VCaP (cell line): ENCODE measurements at regions not wholly inside any gene's neighbourhood (a gene's known extent, or its start where the extent isn't known, plus 50 kb on each side); places are given as distances from the start of the nearest gene placed in this dataset.
"Not testable (repeated sequence)": the region's sequence is repeated elsewhere in the genome, so short reads cannot be mapped to it uniquely, and the experiment has no call there.

Experiments used
- H3K27ac ChIP-seq: fragments of 450-650 bp; 2 replicates; pipeline ENCODE4 v1.5.1; 2017
- TF ChIP-seq, protein P1 (sequence below): fragments of 450-650 bp; conservative IDR thresholded peaks from 2 replicates; pipeline ENCODE4 v1.5.1; 2017; ENCODE audit warnings: mild to moderate bottlenecking, moderate library complexity

DNA sequence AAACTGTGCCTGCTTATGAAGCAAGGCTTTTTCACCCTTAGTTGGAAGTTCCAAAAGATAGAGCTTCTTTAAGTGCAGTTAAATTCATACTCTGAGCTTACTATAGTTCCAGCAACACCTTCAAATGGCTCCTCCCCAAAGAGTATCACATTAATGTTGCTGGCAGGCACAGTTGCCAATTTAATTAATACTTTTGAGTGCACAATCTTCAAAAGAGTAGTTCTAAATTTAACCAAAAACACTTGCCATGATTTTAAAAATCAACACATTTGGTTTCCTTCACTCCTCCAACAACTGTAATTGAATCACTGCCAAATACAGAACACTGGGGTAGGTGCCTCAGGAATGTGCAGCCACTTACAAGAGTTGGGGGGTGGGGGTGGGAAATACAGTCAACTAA lies 150.6 kb upstream of the UBE2E3 start:
- TF ChIP-seq, protein P1, sequence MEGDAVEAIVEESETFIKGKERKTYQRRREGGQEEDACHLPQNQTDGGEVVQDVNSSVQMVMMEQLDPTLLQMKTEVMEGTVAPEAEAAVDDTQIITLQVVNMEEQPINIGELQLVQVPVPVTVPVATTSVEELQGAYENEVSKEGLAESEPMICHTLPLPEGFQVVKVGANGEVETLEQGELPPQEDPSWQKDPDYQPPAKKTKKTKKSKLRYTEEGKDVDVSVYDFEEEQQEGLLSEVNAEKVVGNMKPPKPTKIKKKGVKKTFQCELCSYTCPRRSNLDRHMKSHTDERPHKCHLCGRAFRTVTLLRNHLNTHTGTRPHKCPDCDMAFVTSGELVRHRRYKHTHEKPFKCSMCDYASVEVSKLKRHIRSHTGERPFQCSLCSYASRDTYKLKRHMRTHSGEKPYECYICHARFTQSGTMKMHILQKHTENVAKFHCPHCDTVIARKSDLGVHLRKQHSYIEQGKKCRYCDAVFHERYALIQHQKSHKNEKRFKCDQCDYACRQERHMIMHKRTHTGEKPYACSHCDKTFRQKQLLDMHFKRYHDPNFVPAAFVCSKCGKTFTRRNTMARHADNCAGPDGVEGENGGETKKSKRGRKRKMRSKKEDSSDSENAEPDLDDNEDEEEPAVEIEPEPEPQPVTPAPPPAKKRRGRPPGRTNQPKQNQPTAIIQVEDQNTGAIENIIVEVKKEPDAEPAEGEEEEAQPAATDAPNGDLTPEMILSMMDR: no peak
- H3K27ac ChIP-seq: no peak overlapping the region

DNA sequence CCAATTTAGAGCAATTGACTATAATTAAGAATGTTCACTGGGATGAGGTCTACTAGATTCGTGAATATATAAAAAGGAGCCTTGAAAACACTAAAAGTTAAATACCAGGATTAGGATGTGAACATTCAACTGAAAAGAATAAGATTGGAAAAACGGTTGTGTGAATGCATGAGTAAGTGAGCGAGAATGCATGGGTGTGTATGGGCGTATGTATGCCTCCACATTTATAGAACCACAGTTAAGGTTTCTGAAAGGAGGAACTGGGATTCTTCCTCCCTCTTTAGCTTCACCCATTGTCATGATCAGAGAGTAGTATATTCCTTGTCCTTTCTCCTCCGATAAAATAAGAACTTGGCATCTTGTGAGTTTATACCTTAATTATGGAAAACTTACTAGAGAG lies 151.1 kb upstream of the UBE2E3 start:
- no peak overlapping the region for H3K27ac ChIP-seq
- TF ChIP-seq, protein P1: no peak

DNA sequence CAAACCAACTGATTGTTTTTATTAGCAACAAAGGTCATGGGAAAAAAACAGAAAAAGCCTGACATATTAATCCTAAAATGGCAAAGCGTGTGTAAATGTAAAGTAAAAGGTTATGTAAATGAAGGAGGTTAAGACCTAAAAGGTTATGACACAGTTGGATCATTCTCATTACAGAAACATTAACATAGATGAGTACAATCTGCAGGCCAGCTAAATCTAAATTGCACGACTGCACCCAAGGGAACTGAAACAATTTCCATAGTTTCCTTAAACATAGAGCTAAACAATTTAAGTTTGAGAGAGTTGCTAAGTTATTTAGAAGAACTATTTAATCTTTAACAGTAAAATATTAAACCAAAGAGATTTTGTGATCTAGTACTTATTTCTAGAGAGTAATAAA lies 151.6 kb upstream of the UBE2E3 start:
- TF ChIP-seq, protein P1: no peak
- no peak overlapping the region for H3K27ac ChIP-seq

DNA sequence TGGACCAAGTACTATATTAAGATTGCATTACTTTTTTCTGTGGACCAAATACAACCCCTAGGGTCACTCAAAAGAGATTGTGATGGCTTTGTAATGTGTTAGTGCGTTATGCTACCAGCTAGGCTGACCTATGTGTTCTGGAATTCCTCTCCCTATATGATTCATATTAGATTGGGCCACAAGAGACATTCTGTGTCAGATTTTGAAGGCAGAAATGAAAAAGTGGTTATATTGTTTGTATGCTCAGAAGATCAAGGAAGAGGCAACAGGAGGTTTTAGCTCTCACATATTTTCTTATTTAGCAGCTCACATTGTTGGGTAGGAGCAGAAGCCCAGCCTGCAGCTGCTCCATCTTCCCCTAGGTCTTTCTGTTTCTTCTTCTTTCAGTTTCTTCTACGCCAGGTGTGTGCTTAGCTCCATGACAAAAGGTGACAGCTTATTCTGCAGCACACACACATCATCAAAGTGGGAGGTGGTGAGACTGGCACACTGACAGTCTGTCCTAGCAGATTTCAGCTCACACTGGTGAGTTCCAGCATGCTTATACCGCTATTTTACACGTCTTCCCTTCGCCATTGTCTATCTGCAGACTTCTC lies 156.8 kb upstream of the UBE2E3 start:
- H3K27ac ChIP-seq: no peak overlapping the region
- TF ChIP-seq, protein P1: no peak

DNA sequence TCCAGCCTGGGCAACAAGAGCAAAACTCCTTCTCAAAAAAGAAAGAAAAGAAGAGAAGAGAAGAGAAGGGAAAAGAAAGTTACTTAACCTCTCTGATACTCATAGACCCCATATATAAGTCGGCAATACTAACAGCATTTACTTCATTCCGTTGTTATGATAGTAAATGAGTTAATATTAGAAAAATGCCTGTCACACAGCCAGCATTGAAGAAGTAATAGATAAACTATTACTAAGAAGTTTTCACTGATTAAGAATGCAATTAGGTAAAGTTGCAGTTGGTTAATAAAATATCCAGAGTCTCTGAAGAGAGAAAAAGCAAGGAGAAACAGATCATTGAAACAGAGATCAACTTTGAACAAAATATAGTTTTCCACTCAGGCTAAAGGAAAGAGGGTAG lies 161.3 kb upstream of the UBE2E3 start:
- TF ChIP-seq, protein P1: no peak
- H3K27ac ChIP-seq: no peak overlapping the region

DNA sequence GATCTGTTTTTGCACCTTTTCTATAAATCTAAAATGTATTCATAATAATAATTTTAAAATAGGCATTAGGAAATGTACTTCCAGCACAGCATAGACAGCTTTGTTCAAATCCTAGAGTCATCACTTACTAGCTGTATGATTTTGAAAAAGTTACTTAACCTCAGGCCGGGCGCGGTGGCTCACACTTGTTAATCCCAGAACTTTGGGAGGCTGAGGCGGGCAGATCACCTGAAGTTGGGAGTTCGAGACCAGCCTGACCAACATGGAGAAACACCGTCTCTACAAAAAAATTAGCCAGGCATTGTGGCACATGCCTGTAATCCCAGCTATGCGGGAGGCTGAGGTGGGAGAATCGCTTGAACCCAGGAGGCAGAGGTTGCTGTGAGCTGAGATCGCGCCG lies 161.7 kb upstream of the UBE2E3 start:
- not testable (repeated sequence) for H3K27ac ChIP-seq

DNA sequence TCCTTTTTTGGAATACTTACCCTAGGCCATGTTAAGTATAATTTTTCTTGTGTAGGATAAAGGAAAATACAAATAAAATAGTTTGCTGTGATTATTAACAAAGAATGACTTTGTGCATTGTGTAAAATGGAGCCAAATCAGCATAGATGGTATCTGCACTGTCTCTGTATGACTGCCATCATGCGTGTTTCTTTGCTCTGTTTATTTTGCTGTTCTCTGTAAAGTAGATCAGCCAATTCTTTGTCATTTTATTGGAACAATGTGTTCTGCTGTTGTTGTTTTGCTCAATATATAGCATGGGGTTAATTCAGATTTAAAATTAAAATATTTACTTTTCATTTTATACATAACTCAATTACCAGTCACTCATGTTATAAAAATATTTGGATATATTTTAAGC lies 181.3 kb upstream of the UBE2E3 start:
- TF ChIP-seq, protein P1: no peak
- H3K27ac ChIP-seq: peak overlapping the region; percentile 59

DNA sequence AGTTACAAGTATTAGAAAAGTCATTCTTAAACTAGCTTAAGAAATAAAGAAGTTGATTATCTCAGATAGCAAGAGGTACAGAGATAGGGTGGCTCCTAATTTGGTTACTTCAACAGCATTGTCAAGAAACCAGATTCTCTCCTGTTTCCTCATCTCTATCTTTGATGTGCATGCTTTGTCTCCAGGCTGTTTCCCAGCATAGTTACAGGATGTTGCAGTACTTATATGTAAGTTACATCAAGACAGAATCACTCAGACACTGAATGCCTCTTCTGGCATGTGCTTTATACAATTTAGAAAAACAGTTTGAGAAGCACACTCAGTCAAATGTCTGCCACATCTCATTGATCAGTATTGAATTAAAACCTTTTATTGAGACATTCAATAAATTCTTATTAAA lies 189.5 kb upstream of the UBE2E3 start:
- TF ChIP-seq, protein P1: no peak
- H3K27ac ChIP-seq: no peak overlapping the region
